DND-41 (cell line): ENCODE measurements at regions not wholly inside any gene's neighbourhood (a gene's known extent, or its start where the extent isn't known, plus 50 kb on each side); places are given as distances from the start of the nearest gene placed in this dataset.

Experiments
- EZH2 ChIP-seq: IDR thresholded peaks from 3 replicates; pipeline ENCODE4 v1.6.1; 2012; ENCODE audit warnings: borderline replicate concordance, low read depth, mild to moderate bottlenecking, moderate library complexity, low read length, inconsistent platforms; ENCODE audit not compliant: severe bottlenecking
- TF ChIP-seq, protein P1 (sequence below): IDR thresholded peaks from 2 replicates; pipeline ENCODE4 v1.5.1; 2012; ENCODE audit warnings: borderline replicate concordance, low read length, moderate library complexity, mild to moderate bottlenecking; ENCODE audit not compliant: poor library complexity, severe bottlenecking; ENCODE audit errors: extremely low read depth

- TF ChIP-seq, protein P1, sequence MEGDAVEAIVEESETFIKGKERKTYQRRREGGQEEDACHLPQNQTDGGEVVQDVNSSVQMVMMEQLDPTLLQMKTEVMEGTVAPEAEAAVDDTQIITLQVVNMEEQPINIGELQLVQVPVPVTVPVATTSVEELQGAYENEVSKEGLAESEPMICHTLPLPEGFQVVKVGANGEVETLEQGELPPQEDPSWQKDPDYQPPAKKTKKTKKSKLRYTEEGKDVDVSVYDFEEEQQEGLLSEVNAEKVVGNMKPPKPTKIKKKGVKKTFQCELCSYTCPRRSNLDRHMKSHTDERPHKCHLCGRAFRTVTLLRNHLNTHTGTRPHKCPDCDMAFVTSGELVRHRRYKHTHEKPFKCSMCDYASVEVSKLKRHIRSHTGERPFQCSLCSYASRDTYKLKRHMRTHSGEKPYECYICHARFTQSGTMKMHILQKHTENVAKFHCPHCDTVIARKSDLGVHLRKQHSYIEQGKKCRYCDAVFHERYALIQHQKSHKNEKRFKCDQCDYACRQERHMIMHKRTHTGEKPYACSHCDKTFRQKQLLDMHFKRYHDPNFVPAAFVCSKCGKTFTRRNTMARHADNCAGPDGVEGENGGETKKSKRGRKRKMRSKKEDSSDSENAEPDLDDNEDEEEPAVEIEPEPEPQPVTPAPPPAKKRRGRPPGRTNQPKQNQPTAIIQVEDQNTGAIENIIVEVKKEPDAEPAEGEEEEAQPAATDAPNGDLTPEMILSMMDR: no peak
- no peak for TF ChIP-seq EZH2
Measured at GRCh38 chr2:150256736-150257135, 230.7 kb downstream of the RND3 start.
